ENCODE measurements at regions not wholly inside any gene's neighbourhood (a gene's known extent, or its start where the extent isn't known, plus 50 kb on each side); places are given as distances from the start of the nearest gene placed in this dataset.

DNA sequence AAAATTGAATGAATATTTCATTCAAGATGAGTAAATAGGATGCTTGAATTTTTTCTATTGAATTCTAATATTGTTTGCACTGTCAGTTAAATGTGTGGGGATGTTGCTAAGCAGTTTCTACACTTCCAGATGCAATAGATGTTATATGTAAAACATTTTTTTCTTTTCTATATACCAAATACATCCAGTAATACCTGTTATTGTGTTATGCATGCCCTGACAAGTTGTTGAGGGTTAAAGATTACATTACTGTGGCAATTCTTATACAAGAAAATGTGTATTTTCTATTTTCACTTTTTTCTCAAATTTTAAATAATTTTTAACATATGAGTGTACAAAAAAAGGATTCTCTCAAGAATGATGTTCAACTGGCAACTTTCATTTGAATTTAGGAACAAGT, 713.9 kb downstream of the GATA3 start:
- TF ChIP-seq, protein P1, sequence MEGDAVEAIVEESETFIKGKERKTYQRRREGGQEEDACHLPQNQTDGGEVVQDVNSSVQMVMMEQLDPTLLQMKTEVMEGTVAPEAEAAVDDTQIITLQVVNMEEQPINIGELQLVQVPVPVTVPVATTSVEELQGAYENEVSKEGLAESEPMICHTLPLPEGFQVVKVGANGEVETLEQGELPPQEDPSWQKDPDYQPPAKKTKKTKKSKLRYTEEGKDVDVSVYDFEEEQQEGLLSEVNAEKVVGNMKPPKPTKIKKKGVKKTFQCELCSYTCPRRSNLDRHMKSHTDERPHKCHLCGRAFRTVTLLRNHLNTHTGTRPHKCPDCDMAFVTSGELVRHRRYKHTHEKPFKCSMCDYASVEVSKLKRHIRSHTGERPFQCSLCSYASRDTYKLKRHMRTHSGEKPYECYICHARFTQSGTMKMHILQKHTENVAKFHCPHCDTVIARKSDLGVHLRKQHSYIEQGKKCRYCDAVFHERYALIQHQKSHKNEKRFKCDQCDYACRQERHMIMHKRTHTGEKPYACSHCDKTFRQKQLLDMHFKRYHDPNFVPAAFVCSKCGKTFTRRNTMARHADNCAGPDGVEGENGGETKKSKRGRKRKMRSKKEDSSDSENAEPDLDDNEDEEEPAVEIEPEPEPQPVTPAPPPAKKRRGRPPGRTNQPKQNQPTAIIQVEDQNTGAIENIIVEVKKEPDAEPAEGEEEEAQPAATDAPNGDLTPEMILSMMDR (IDR thresholded peaks at IDR 0.05) = no peak
- TF ChIP-seq POLR2A (IDR thresholded peaks at IDR 0.05) = no peak
